Suprapubic skin (tissue), 4 donors: ENCODE measurements at regions not wholly inside any gene's neighbourhood (a gene's known extent, or its start where the extent isn't known, plus 50 kb on each side); places are given as distances from the start of the nearest gene placed in this dataset.

Source experiments
- DNase-seq, 2 donors: peaks; one replicate each; pipeline ENCODE4 v3.0.0-alpha.2; 2019; ENCODE audit warnings: low spot score in 2 of 2
- H3K27ac ChIP-seq: fragments of 200-600 bp; sonication (generic); one replicate; pipeline ENCODE4 v1.5.1; 2019
- H3K27me3 ChIP-seq: fragments of 200-600 bp; sonication (generic); one replicate; pipeline ENCODE4 v1.5.1; 2019
- H3K36me3 ChIP-seq: fragments of 200-600 bp; sonication (generic); one replicate; pipeline ENCODE4 v1.5.1; 2019
- H3K4me1 ChIP-seq: fragments of 200-600 bp; sonication (generic); one replicate; pipeline ENCODE4 v1.5.1; 2019
- H3K4me3 ChIP-seq: fragments of 200-600 bp; sonication (generic); one replicate; pipeline ENCODE4 v1.5.1; 2019; ENCODE audit warnings: mild to moderate bottlenecking
- H3K9me3 ChIP-seq: fragments of 200-600 bp; sonication (generic); one replicate; pipeline ENCODE4 v1.5.1; 2019
- CTCF ChIP-seq, 2 donors: fragments of 200-600 bp in 1 of 2; fragments of 450-650 bp in 1 of 2; sonication (generic) in 1 of 2; IDR thresholded peaks; one replicate each; pipeline ENCODE4 v1.5.1; 2016 to 2019; ENCODE audit warnings: antibody characterized with exemption in 2 of 2, mild to moderate bottlenecking in 1 of 2, moderate library complexity in 1 of 2
- EP300 ChIP-seq: sonication (generic); formaldehyde crosslinking; IDR thresholded peaks from one replicate; pipeline ENCODE4 v1.6.1; 2017; ENCODE audit warnings: antibody characterized with exemption
- POLR2A ChIP-seq, 2 donors: fragments of 450-650 bp; IDR thresholded peaks; one replicate each; pipeline ENCODE4 v1.6.1; 2017; ENCODE audit warnings: antibody characterized with exemption in 2 of 2, mild to moderate bottlenecking in 2 of 2, moderate library complexity in 2 of 2
- POLR2AphosphoS5 ChIP-seq, 3 donors: sonication (generic); formaldehyde crosslinking; IDR thresholded peaks; one replicate each; pipeline ENCODE4 v1.6.1; 2017; ENCODE audit warnings: antibody characterized with exemption in 3 of 3
- WGBS: methylation state at CpG from one replicate; pipeline ENCODE4 v1.1.5; 2018; 5-methylcytosine and 5-hydroxymethylcytosine counted together

GRCh38 chr2:180291552-180292421 is 284.7 kb upstream of the CWC22 start:
- no peaks in the 10 kb centered on the region for H3K27me3 ChIP-seq

DNA sequence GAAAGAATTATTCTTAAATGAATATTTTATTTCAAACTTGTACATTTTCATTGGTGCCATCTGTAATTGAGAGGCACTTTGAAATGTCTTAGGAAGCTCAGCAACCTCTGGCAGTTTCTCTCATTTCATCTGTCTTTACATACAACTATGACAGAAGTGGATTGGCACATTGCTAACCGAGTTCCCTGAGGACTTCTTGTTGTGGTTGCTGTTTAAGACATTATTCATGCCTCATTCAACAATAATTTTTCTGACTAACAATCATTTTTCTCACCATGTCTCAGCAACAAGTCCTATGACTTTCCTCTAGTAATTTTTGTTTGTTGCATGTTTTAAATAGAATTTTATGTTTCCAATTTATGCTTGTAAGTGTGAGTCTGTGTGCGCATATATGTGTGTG is 284.0 kb upstream of the CWC22 start:
- Histone ChIP-seq H3K27ac (no peak overlapping the region), H3K27me3 (no peaks in the 10 kb centered on the region), H3K36me3 (no peaks in the 10 kb centered on the region), H3K4me3 (no peak overlapping the region), H3K4me1 (no peaks in the 10 kb centered on the region), H3K9me3 (no peaks in the 10 kb centered on the region)
- TF ChIP-seq CTCF (IDR thresholded peaks at IDR 0.05) = no peak
- TF ChIP-seq EP300 = no peak
- TF ChIP-seq POLR2AphosphoS5 (IDR thresholded peaks at IDR 0.05) = no peak
- no peak for TF ChIP-seq POLR2A (IDR thresholded peaks at IDR 0.05)
- 18% methylated on average over 2 of the region's 2 CpGs for WGBS
- DNase-seq = no peak

More at GRCh38 chr2:180291552-180292421, 284.7 kb upstream of the CWC22 start:
- no peak overlapping the region for H3K27ac ChIP-seq
- no peak for TF ChIP-seq POLR2AphosphoS5 (IDR thresholded peaks at IDR 0.05)
- H3K9me3 ChIP-seq = no peaks in the 10 kb centered on the region
- H3K36me3 ChIP-seq = no peaks in the 10 kb centered on the region
- WGBS = 70% methylated on average over 6 of the region's 6 CpGs
- H3K4me3 ChIP-seq = no peak overlapping the region
- DNase-seq = no peak
- no peaks in the 10 kb centered on the region for H3K4me1 ChIP-seq

GRCh38 chr2:180289627-180290026 is 282.5 kb upstream of the CWC22 start:
- Histone ChIP-seq H3K4me3 (no peak overlapping the region), H3K4me1 (no peaks in the 10 kb centered on the region), H3K27ac (no peak overlapping the region), H3K9me3 (no peaks in the 10 kb centered on the region), H3K27me3 (no peaks in the 10 kb centered on the region), H3K36me3 (no peaks in the 10 kb centered on the region)
- no peak for TF ChIP-seq POLR2AphosphoS5 (IDR thresholded peaks at IDR 0.05)
- no peak for TF ChIP-seq CTCF (IDR thresholded peaks at IDR 0.05)
- TF ChIP-seq EP300 = no peak
- TF ChIP-seq POLR2A (IDR thresholded peaks at IDR 0.05) = no peak
- no peak for DNase-seq
- 84% methylated on average over 4 of the region's 4 CpGs for WGBS

GRCh38 chr2:180279581-180279980 is 272.5 kb upstream of the CWC22 start:
- Histone ChIP-seq H3K27me3 (no peaks in the 10 kb centered on the region), H3K27ac (no peak overlapping the region), H3K4me3 (no peak overlapping the region), H3K36me3 (no peaks in the 10 kb centered on the region), H3K4me1 (no peaks in the 10 kb centered on the region), H3K9me3 (no peaks in the 10 kb centered on the region)
- WGBS = 68% methylated on average over 1 of the region's 1 CpG
- no peak for DNase-seq
- no peak for TF ChIP-seq POLR2A (IDR thresholded peaks at IDR 0.05)
- TF ChIP-seq POLR2AphosphoS5 (IDR thresholded peaks at IDR 0.05) = no peak
- TF ChIP-seq CTCF (IDR thresholded peaks at IDR 0.05) = no peak
- TF ChIP-seq EP300 = no peak

DNA sequence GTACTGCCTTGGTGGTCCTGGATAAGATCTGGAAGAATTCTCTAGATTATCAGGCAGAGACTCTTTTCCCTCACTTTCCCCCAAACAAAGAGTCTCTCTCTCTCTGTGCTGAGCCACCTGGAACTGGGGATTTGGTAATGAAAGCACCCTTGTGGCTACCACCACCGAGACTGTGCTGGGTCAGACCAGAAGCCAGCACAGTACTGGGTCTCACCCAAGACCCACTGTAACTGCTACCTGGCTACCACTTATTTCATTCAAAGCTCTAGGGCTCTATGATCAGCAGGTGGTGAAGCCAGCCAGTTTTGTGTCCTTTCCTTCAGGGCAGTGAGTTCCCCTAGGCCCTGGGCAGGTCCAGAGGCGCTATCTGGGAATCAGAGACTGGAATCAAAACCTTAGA is 269.6 kb upstream of the CWC22 start:
- no peaks in the 10 kb centered on the region for H3K4me1 ChIP-seq
- no peaks in the 10 kb centered on the region for H3K27me3 ChIP-seq
- no peak overlapping the region for H3K27ac ChIP-seq
- no peaks in the 10 kb centered on the region for H3K36me3 ChIP-seq
- no peak for TF ChIP-seq POLR2A (IDR thresholded peaks at IDR 0.05)
- TF ChIP-seq CTCF (IDR thresholded peaks at IDR 0.05) = no peak
- TF ChIP-seq EP300 = no peak
- no peak for TF ChIP-seq POLR2AphosphoS5 (IDR thresholded peaks at IDR 0.05)
- H3K9me3 ChIP-seq = no peaks in the 10 kb centered on the region
- WGBS = 95% methylated on average over 2 of the region's 2 CpGs
- no peak for DNase-seq
- no peak overlapping the region for H3K4me3 ChIP-seq
